Motor neuron (in vitro differentiated cells): ENCODE measurements at regions not wholly inside any gene's neighbourhood (a gene's known extent, or its start where the extent isn't known, plus 50 kb on each side); places are given as distances from the start of the nearest gene placed in this dataset.
"Not testable (repeated sequence)": the region's sequence is repeated elsewhere in the genome, so short reads cannot be mapped to it uniquely, and the experiment has no call there.

Experiments used
- ATAC-seq, 8 experiments: fragments of 200-7000 bp; cut with Tn5 transposase; replicated peaks in 6 of 8; 2 replicates each; pipeline ENCODE4 v1.8.0; 2021; ENCODE audit warnings: mild to moderate bottlenecking in 8 of 8, moderate library complexity in 8 of 8
- H3K27ac ChIP-seq, 2 donors: fragments of 250-450 bp; sonication (Bioruptor Pico); 2 replicates each; pipeline ENCODE4 v1.9.0; 2021; ENCODE audit warnings: antibody characterized with exemption in 2 of 2, mild to moderate bottlenecking in 2 of 2, moderate library complexity in 1 of 2
- H3K4me1 ChIP-seq, 2 donors: fragments of 250-450 bp; sonication (Bioruptor Pico); replicated peaks in 1 of 2; 2 replicates each; pipeline ENCODE4 v1.6.1; 2021; ENCODE audit warnings: antibody characterized with exemption in 2 of 2, mild to moderate bottlenecking in 2 of 2, moderate library complexity in 1 of 2
- H3K4me3 ChIP-seq, 5 donors: fragments of 250-450 bp; sonication (Bioruptor Pico); 2 replicates each; pipeline ENCODE4 v1.9.0; 2021; ENCODE audit warnings: antibody characterized with exemption in 5 of 5, mild to moderate bottlenecking in 5 of 5, moderate library complexity in 4 of 5
- WGBS, 10 experiments: fragments of 450-650 bp; shearing (Covaris generic); methylation state at CpG; one replicate each; pipeline ENCODE4 v1.0.0; 2022; 5-methylcytosine and 5-hydroxymethylcytosine counted together
- in situ Hi-C, 9 experiments: fragments of 400-800 bp; cut with MboI; loops; one replicate each; pipeline ENCODE4 v1.15.0; 2021; ENCODE audit warnings: low sequenced_read_pairs in 9 of 9, low pct_unique_long_range_greater_than_20kb in 2 of 9; ENCODE audit not compliant: unreplicated experiment in 9 of 9

DNA sequence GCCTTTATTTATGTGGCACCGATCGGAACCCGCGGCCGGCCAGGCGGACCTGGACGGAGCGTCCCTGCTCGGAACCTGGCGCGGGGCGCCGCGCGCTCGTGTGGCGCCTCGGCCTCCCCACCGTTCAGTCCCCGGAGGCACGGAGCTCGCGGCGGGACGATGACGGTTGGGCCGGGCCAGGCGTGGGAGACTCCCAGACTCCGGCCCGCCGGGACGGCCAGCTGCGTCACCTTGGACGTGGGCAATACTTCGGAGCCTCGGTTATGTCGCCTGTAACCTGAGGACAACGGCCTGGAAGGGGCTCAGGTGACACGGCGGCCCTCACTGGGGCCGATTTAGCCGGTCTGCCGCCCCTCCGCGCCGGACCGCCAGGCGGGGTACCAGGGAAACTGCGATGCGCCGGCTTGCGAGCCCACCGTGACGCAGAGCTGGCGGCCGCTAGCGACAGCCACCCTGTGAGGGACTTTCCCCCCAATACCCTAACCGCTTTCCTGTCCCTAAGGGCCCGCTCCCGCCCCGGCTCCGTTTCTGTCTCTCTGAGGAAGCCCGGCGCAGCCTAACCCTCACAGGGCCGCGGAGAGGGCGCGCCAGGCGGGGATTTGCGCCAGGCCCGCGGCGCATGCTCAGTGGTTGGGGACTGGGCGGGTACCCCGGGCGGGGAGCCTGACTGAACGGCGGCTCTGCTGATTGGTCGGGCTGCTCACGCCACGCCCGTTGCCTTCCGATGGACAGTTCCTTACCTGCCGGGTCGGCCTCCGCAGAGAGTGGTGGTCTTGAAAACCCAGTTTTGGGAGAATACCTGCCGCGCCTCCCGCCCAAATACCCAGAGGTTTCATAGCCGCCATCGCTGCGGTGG, 109.5 kb upstream of the DOCK9 start:
- Histone ChIP-seq H3K27ac (peak overlapping the region; percentile 65 to 79), H3K4me1 (peaks cover 0 to 5% of the 10 kb centered on the region in 2 donors), H3K4me3 (peak overlapping the region; percentile 61 to 83 (median 78))
- 0 to 3% (median 1%) methylated on average over 2 to 25 of the region's 92 CpGs; no CpG with 5 or more reads in 4 of the 10 experiments for WGBS, 10 experiments
- ATAC-seq = peak; percentile 83 to 92 (median 90)
- in situ Hi-C loops = no loop called here

DNA sequence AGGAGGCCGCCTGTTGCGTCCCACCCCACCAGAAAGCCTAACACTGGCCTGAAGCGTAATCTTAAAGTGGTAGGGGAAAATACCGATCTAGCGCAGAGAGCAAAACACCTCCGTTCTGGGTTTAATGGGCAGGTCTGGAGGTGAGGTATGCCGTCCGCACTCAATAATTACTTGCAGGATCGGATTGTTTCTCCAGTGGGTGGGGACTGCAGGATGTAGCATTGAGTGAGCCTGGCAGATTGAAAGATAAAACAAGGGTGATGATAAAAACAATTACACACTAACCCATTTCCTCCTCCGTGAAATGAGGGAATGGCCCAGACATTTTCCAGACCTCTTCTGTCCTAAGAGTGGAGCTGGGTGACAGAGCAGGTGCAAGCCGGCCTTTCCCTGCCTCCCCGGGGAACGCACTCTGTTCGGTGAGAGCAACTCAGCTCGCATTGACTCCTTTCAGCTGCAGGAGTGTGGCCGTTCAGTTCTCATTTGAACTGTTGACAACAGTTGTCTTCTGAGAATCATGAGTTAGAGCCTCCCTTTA, 110.2 kb upstream of the DOCK9 start:
- ATAC-seq = peak; percentile 9 to 40 (median 30)
- in situ Hi-C loops = no loop called here
- Histone ChIP-seq H3K4me3 (peak overlapping the region; percentile 61 to 83 (median 78)), H3K4me1 (peaks cover 0 to 5% of the 10 kb centered on the region in 2 donors), H3K27ac (peak overlapping the region in 1 of 2 donors; percentile 79)
- WGBS, 10 experiments = 7 to 40% (median 18%) methylated on average over 2 to 15 of the region's 16 CpGs; no CpG with 5 or more reads in 1 of the 10 experiments

DNA sequence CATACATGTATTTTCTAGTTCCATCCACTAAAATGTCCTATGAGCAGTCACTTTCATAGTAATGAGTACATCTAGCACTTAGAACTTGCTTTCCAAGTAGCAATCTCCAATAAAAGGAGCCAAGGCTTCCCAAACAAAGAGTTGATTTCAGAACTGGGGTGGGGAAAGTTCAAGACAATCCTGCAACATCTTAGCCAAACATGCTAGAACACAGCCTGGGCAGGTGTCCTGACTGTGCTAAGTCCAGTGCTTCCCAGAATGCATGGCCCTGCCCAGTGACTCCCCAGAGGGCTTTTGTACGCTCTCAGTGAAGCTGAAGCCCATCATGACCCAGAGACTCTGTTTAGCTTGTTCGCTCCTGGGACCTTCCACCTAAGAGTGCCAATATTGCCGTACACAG, 106.7 kb upstream of the UBAC2 start:
- H3K4me1 ChIP-seq = no peaks in the 10 kb centered on the region
- no peak overlapping the region for H3K27ac ChIP-seq
- in situ Hi-C loops = no loop called here
- H3K4me3 ChIP-seq = no peak overlapping the region
- no peak for ATAC-seq
- 67 to 100% (median 89%) methylated on average over 1 to 3 of the region's 3 CpGs; no CpG with 5 or more reads in 2 of the 10 experiments for WGBS, 10 experiments

DNA sequence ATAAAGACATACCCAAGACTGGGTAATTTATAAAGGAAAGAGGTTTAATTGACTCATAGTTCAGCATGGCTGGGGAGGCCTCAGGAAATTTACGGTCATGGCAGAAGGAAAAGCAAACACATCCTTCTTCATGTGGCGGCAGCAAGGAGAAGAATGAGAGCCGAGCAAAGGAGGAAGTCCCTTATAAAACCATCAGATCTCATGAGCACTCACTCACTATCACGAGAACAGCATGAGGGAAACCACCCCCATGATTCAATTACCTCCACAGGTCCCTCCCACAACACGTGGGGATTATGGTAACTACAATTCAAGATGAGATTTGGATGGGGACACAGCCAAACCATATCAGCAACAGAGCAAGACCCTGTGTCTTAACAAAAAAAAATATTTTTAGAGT, 98.8 kb upstream of the UBAC2 start:
- H3K4me3 ChIP-seq, H3K27ac ChIP-seq, in situ Hi-C loops, H3K4me1 ChIP-seq: not testable (repeated sequence)
- 12 to 66% (median 44%) methylated on average over 2 to 4 of the region's 5 CpGs; no CpG with 5 or more reads in 3 of the 10 experiments for WGBS, 10 experiments
- peak in 2 of 8 experiments; percentile 44 to 46 for ATAC-seq

DNA sequence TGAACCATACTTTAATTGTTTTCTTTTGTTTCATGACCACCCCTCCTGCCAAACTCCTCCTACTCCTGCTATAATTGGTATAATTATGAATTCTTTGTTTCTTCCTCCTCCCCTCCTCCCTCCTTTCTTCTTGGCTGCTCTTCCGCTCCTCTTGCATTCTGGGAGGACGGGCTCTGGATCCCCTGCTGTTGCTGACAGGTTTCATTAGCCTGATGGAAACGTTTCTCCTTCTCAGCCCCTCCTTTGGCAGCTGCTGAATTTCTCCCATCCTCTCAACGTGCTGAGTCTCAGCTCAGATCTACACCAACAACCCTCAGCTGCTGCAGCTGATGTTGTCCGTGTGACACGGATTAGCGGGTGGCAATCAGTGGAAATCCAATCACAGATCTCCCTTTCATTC, 97.1 kb upstream of the UBAC2 start:
- in situ Hi-C loops = no loop called here
- Histone ChIP-seq H3K4me1 (peaks cover 4% of the 10 kb centered on the region in 2 donors), H3K4me3 (no peak overlapping the region), H3K27ac (peak overlapping the region in 1 of 2 donors; percentile 22)
- ATAC-seq = peak; percentile 74 to 99 (median 87)
- 12 to 70% (median 40%) methylated on average over 2 to 7 of the region's 7 CpGs; no CpG with 5 or more reads in 1 of the 10 experiments for WGBS, 10 experiments

DNA sequence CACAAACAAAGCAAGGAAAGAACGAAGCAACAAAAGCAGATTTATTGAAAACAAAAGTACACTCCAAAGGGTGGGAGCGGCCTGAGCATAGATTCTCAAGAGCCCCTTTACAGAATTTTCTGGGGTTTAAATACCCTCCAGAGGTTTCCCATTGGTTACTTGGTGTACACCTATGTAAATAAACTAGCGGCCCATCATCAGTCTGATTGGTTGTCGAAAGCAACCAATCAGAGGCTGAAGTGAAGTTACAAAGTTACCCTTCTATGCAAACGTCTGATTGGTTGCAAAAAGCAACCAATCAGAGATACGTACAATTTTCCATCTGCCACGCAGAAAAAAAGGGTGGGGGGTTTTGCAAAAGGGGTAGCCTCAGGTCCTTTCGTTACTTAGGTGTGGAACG, 96.3 kb upstream of the UBAC2 start:
- WGBS, 10 experiments = 55 to 100% (median 91%) methylated on average over 2 to 9 of the region's 9 CpGs
- no peak for ATAC-seq
- in situ Hi-C loops = no loop called here
- H3K4me1 ChIP-seq = peaks cover 4% of the 10 kb centered on the region in 2 donors
- no peak overlapping the region for H3K27ac ChIP-seq
- H3K4me3 ChIP-seq = no peak overlapping the region

DNA sequence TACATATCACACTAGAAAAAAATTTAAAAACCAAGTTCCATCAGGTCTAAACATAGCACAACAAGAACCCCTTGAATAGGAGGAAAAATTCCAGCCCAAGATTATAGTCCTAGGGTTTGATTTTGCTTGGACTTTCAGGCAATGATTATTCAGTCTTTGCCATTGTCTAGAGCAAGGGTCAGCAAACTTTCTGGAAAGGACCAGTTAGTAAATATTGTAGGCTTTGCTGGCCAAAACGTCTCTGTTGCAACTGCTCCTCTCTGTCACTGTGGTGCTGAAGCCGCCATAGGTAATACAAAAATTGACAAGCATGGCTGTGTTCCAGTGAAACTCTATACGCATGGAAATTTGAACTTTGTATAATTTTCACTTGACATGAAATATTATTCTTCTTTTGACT, 95.5 kb upstream of the UBAC2 start:
- Histone ChIP-seq H3K27ac (no peak overlapping the region), H3K4me1 (peaks cover 4% of the 10 kb centered on the region in 2 donors), H3K4me3 (no peak overlapping the region)
- in situ Hi-C loops = no loop called here
- ATAC-seq = no peak
- WGBS, 10 experiments = 64 to 100% (median 83%) methylated on average over 2 to 3 of the region's 3 CpGs

DNA sequence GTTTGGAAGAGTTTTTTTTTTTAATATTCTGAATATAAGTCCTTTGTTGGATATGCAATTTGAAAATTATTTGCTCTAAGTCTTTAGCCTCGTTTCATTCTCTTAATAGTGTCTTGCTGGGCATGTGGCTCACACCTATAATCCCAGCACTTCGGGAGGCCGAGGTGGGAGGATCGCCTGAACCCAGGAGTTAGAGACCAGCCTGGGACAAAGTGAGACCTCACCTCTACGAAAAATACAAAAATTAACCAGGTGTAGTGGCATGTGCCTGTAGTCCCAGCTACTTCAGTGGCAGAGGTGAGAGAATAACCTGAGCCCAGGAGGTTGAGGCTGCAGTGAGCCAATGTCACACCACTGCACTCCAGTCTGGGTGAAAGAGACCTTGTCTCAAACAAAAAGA, 87.3 kb upstream of the UBAC2 start:
- Histone ChIP-seq H3K27ac (no peak overlapping the region), H3K4me1 (no peaks in the 10 kb centered on the region), H3K4me3 (no peak overlapping the region)
- WGBS, 10 experiments = 0 to 100% (median 70%) methylated on average over 1 to 5 of the region's 5 CpGs; no CpG with 5 or more reads in 1 of the 10 experiments
- in situ Hi-C loops = no loop called here
- ATAC-seq = no peak

DNA sequence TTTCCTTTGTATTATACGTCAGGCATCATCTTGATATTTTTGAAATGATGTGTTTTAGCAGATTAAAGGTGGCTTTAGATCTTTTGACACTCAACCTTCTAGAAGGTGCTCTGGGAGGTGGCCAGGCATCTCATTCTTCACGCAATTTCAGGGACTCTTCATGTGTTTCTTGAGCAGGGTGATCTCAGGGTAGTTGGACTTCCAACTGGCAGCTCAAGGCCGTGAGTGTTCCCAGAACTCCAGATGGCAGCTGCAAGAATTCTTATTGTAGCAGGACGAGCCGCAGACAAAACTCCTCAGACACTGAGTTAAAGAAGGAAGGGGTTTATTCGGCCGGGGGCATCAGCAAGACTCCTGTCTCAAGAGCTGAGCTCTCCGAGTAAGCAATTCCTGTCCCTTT, 82.5 kb upstream of the UBAC2 start:
- H3K4me1 ChIP-seq = no peaks in the 10 kb centered on the region
- no peak overlapping the region for H3K4me3 ChIP-seq
- ATAC-seq = no peak
- H3K27ac ChIP-seq = no peak overlapping the region
- 20 to 100% (median 82%) methylated on average over 1 to 8 of the region's 8 CpGs; no CpG with 5 or more reads in 2 of the 10 experiments for WGBS, 10 experiments
- in situ Hi-C loops = no loop called here

DNA sequence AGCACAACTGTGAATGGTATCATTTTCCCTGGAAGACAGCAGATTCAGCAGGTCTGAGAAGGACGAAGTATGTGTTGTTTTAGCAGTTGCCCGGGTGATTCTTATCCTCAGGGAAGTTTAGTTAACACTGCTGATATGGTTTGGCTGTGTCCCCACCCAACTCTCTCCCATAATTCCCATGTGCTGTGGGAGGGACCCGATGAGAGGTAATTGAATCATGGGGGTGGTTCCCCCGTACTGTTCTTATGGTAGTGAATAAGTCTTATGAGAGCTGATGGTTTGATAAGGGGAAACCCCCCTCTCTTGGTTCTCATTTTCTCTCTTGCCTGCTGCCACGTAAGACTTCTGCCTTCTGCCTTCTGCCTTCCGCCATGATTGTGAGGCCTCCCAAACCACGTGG, 81.0 kb upstream of the UBAC2 start:
- 60 to 100% (median 85%) methylated on average over 1 to 5 of the region's 7 CpGs; no CpG with 5 or more reads in 3 of the 10 experiments for WGBS, 10 experiments
- in situ Hi-C loops = no loop called here
- Histone ChIP-seq H3K4me1 (no peaks in the 10 kb centered on the region), H3K27ac (no peak overlapping the region), H3K4me3 (no peak overlapping the region)
- peak in 1 of 8 experiments; percentile 60 for ATAC-seq

DNA sequence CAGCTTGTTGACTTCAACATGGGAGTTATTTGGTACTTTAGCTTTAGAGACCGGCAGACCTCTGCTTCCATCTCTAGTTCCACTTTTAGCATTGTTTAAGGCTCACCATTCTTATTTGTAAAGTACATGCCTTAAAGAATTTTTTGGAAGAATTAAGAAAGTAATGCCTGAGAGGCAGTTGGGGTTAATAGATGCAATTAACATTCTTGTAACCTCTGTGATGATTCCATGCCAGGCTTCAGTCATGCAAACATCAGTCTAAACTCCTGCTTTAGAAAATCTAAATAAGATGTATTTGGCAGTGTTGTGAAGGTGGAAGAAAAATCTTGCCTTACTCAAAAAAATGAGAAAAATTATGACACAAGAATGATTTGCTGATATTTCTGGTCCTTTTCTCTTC, 79.9 kb upstream of the UBAC2 start:
- H3K27ac ChIP-seq = no peak overlapping the region
- in situ Hi-C loops = no loop called here
- WGBS, 10 experiments = 83 to 100% (median 100%) methylated on average over 1 of the region's 1 CpG; no CpG with 5 or more reads in 3 of the 10 experiments
- no peaks in the 10 kb centered on the region for H3K4me1 ChIP-seq
- ATAC-seq = no peak
- no peak overlapping the region for H3K4me3 ChIP-seq

DNA sequence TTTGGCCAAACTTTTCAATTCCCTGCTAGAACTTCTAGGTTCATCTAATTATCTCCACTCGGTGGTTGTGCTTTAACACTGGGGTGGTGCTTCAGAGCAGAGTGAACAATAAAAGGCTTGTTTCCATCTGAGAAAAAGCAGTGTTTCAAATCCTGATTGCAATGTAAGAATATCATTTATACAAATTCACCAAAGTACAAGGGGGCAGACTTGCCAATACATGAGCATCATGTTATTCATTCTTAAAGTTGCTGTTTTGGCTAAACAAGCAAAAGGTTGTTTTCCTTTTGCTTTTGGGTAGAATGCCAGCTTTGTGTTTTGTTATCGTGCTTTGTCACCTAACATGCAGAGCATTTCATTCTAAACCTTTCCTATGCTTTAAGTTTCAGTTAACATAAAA, 78.5 kb upstream of the UBAC2 start:
- in situ Hi-C loops = no loop called here
- H3K4me1 ChIP-seq = no peaks in the 10 kb centered on the region
- 25 to 100% (median 44%) methylated on average over 1 to 2 of the region's 2 CpGs; no CpG with 5 or more reads in 3 of the 10 experiments for WGBS, 10 experiments
- no peak for ATAC-seq
- no peak overlapping the region for H3K27ac ChIP-seq
- H3K4me3 ChIP-seq = no peak overlapping the region
